Osteoblast (primary cell): ENCODE measurements at regions not wholly inside any gene's neighbourhood (a gene's known extent, or its start where the extent isn't known, plus 50 kb on each side); places are given as distances from the start of the nearest gene placed in this dataset.

Experiments
- DNase-seq: peaks from one replicate; pipeline ENCODE4 v3.0.0; 2011; ENCODE audit warnings: low spot score, mixed read lengths; ENCODE audit not compliant: insufficient read length; ENCODE audit errors: missing footprints
- H2AFZ ChIP-seq: 2 replicates; pipeline ENCODE4 v1.6.0; 2011; ENCODE audit warnings: mild to moderate bottlenecking, low read length
- H3K27ac ChIP-seq: 2 replicates; pipeline ENCODE4 v1.5.1; 2011; ENCODE audit warnings: mild to moderate bottlenecking, low read depth, low read length, moderate library complexity
- H3K27me3 ChIP-seq: 2 replicates; pipeline ENCODE4 v1.6.0; 2012; ENCODE audit warnings: mild to moderate bottlenecking, control low read depth, inconsistent platforms, low read length, moderate library complexity; ENCODE audit not compliant: insufficient read depth
- H3K36me3 ChIP-seq: 2 replicates; pipeline ENCODE4 v1.5.1; 2011; ENCODE audit warnings: mild to moderate bottlenecking, low read length, control low read depth, moderate library complexity; ENCODE audit not compliant: insufficient read depth
- H3K4me1 ChIP-seq: 2 replicates; pipeline ENCODE4 v1.5.1; 2011; ENCODE audit warnings: mild to moderate bottlenecking, low read length, control low read depth, moderate library complexity; ENCODE audit not compliant: insufficient read depth
- H3K4me2 ChIP-seq: 2 replicates; pipeline ENCODE4 v1.6.0; 2011; ENCODE audit warnings: mild to moderate bottlenecking, low read length; ENCODE audit not compliant: insufficient read depth
- H3K4me3 ChIP-seq: fragments of 200-600 bp; sonication (generic); 3 replicates; pipeline ENCODE4 v1.5.1; 2012; ENCODE audit warnings: mild to moderate bottlenecking, low read length, inconsistent platforms; ENCODE audit not compliant: insufficient read depth
- H3K79me2 ChIP-seq: 2 replicates; pipeline ENCODE4 v1.6.0; 2012; ENCODE audit warnings: mild to moderate bottlenecking, low read length, control low read depth, inconsistent platforms; ENCODE audit not compliant: insufficient read depth
- H3K9me3 ChIP-seq: 2 replicates; pipeline ENCODE4 v1.5.1; 2011; ENCODE audit warnings: low read depth, low read length, control low read depth
- H4K20me1 ChIP-seq: 2 replicates; pipeline ENCODE4 v1.6.0; 2012; ENCODE audit warnings: mild to moderate bottlenecking, low read length, control low read depth; ENCODE audit not compliant: insufficient read depth
- CTCF ChIP-seq: IDR thresholded peaks from 2 replicates; pipeline ENCODE4 v1.5.1; 2011; ENCODE audit warnings: mild to moderate bottlenecking, low read depth, low read length, moderate library complexity; ENCODE audit errors: extremely low read depth

GRCh38 chr7:15886626-15887025, 200.1 kb upstream of the MEOX2 start:
- H2AFZ ChIP-seq, result no peak overlapping the region
- no peaks in the 10 kb centered on the region for H3K79me2 ChIP-seq
- DNase-seq, result no peak
- no peak for TF ChIP-seq CTCF
- no peak overlapping the region for H3K27ac ChIP-seq
- no peaks in the 10 kb centered on the region for H3K36me3 ChIP-seq
- H3K4me3 ChIP-seq, result no peak overlapping the region
- H3K27me3 ChIP-seq, result no peaks in the 10 kb centered on the region
- no peaks in the 10 kb centered on the region for H4K20me1 ChIP-seq
- no peaks in the 10 kb centered on the region for H3K9me3 ChIP-seq
- H3K4me2 ChIP-seq, result no peak overlapping the region
- H3K4me1 ChIP-seq, result peaks cover 10% of the 10 kb centered on the region

- DNase-seq, result no peak
- no peak for TF ChIP-seq CTCF
- peak overlapping the region; percentile 13 for H2AFZ ChIP-seq
Measured at GRCh38 chr7:15885678-15886077, 199.2 kb upstream of the MEOX2 start.

GRCh38 chr7:15874774-15875173, 188.3 kb upstream of the MEOX2 start:
- H3K4me1 ChIP-seq, result no peaks in the 10 kb centered on the region
- no peaks in the 10 kb centered on the region for H3K9me3 ChIP-seq
- H3K36me3 ChIP-seq, result no peaks in the 10 kb centered on the region
- no peak overlapping the region for H3K4me2 ChIP-seq
- no peak overlapping the region for H2AFZ ChIP-seq
- no peak for TF ChIP-seq CTCF
- no peaks in the 10 kb centered on the region for H3K27me3 ChIP-seq
- no peaks in the 10 kb centered on the region for H3K79me2 ChIP-seq
- H3K4me3 ChIP-seq, result no peak overlapping the region
- H3K27ac ChIP-seq, result no peak overlapping the region
- DNase-seq, result no peak
- no peaks in the 10 kb centered on the region for H4K20me1 ChIP-seq

More at GRCh38 chr7:15885678-15886077, 199.2 kb upstream of the MEOX2 start:
- Histone ChIP-seq H3K79me2 (no peaks in the 10 kb centered on the region), H3K9me3 (no peaks in the 10 kb centered on the region), H3K36me3 (no peaks in the 10 kb centered on the region), H3K4me3 (no peak overlapping the region), H4K20me1 (no peaks in the 10 kb centered on the region), H3K4me2 (no peak overlapping the region), H3K27ac (no peak overlapping the region), H3K27me3 (no peaks in the 10 kb centered on the region), H3K4me1 (peaks cover under 1% of the 10 kb centered on the region)

- no peak for DNase-seq
Measured at GRCh38 chr7:15870347-15870746, 183.9 kb upstream of the MEOX2 start.

More at GRCh38 chr7:15870347-15870746, 183.9 kb upstream of the MEOX2 start:
- no peak for TF ChIP-seq CTCF
- no peak overlapping the region for H2AFZ ChIP-seq
- H3K9me3 ChIP-seq, result no peaks in the 10 kb centered on the region
- no peak overlapping the region for H3K27ac ChIP-seq
- no peaks in the 10 kb centered on the region for H3K27me3 ChIP-seq
- H3K4me2 ChIP-seq, result no peak overlapping the region
- no peaks in the 10 kb centered on the region for H3K4me1 ChIP-seq
- no peaks in the 10 kb centered on the region for H3K79me2 ChIP-seq
- no peak overlapping the region for H3K4me3 ChIP-seq
- no peaks in the 10 kb centered on the region for H3K36me3 ChIP-seq
- H4K20me1 ChIP-seq, result no peaks in the 10 kb centered on the region
